GOT3 (cell line): ENCODE measurements at regions not wholly inside any gene's neighbourhood (a gene's known extent, or its start where the extent isn't known, plus 50 kb on each side); places are given as distances from the start of the nearest gene placed in this dataset.
"Not testable (repeated sequence)": the region's sequence is repeated elsewhere in the genome, so short reads cannot be mapped to it uniquely, and the experiment has no call there.

Experiments
- DNase-seq: peaks from one replicate; lab custom pipeline; 2025; ENCODE audit warnings: mixed read lengths; lab: John Stamatoyannopoulos, UW

- DNase-seq, result no peak
Observed at GRCh38 chr18:67007085-67007484, 403.2 kb upstream of the CDH19 start.

- DNase-seq, result no peak
Observed at GRCh38 chr18:67001052-67001451, 397.2 kb upstream of the CDH19 start.

GRCh38 chr18:66999003-66999402 lies 395.1 kb upstream of the CDH19 start:
- no peak for DNase-seq

GRCh38 chr18:66995270-66995669 lies 391.4 kb upstream of the CDH19 start:
- DNase-seq, result no peak

- no peak for DNase-seq
Observed at GRCh38 chr18:66994790-66995189, 390.9 kb upstream of the CDH19 start.

GRCh38 chr18:66993492-66993891 lies 389.6 kb upstream of the CDH19 start:
- no peak for DNase-seq

GRCh38 chr18:66990909-66991308 lies 387.0 kb upstream of the CDH19 start:
- DNase-seq, result no peak

- DNase-seq, result no peak
Observed at GRCh38 chr18:66979009-66979408, 375.1 kb upstream of the CDH19 start.

GRCh38 chr18:66972681-66973080 lies 368.8 kb upstream of the CDH19 start:
- no peak for DNase-seq

GRCh38 chr18:66971960-66972359 lies 368.1 kb upstream of the CDH19 start:
- no peak for DNase-seq

GRCh38 chr18:66966171-66966570 lies 362.3 kb upstream of the CDH19 start:
- DNase-seq, result no peak

GRCh38 chr18:66958309-66958708 lies 354.4 kb upstream of the CDH19 start:
- no peak for DNase-seq

GRCh38 chr18:66951750-66952149 lies 347.9 kb upstream of the CDH19 start:
- no peak for DNase-seq

GRCh38 chr18:66949419-66949818 lies 345.5 kb upstream of the CDH19 start:
- no peak for DNase-seq

GRCh38 chr18:66937546-66937945 lies 333.7 kb upstream of the CDH19 start:
- DNase-seq, result no peak

- no peak for DNase-seq
Observed at GRCh38 chr18:66931010-66931409, 327.1 kb upstream of the CDH19 start.

GRCh38 chr18:66916834-66917233 lies 312.9 kb upstream of the CDH19 start:
- DNase-seq, result no peak

- DNase-seq, result no peak
Observed at GRCh38 chr18:66900837-66901236, 296.9 kb upstream of the CDH19 start.

GRCh38 chr18:66895631-66896030 lies 291.7 kb upstream of the CDH19 start:
- DNase-seq, result no peak

GRCh38 chr18:66894851-66895250 lies 291.0 kb upstream of the CDH19 start:
- no peak for DNase-seq

- not testable (repeated sequence) for DNase-seq
Observed at GRCh38 chr18:66892388-66892787, 288.5 kb upstream of the CDH19 start.

- no peak for DNase-seq
Observed at GRCh38 chr18:66874812-66875474, 271.1 kb upstream of the CDH19 start.

- no peak for DNase-seq
Observed at GRCh38 chr18:66874375-66874774, 270.5 kb upstream of the CDH19 start.

- DNase-seq, result no peak
Observed at GRCh38 chr18:66873899-66874298, 270.0 kb upstream of the CDH19 start.
